NB4 (cell line): ENCODE measurements at regions not wholly inside any gene's neighbourhood (a gene's known extent, or its start where the extent isn't known, plus 50 kb on each side); places are given as distances from the start of the nearest gene placed in this dataset.

ENCODE experiments used
- DNase-seq: peaks from one replicate; pipeline ENCODE4 v3.0.0; 2010; ENCODE audit warnings: low read depth
- H3K4me3 ChIP-seq: one replicate; pipeline ENCODE4 v1.5.1; 2011; ENCODE audit warnings: mild to moderate bottlenecking, low read depth, low read length, moderate library complexity
- MYC ChIP-seq: IDR thresholded peaks from 2 replicates; pipeline ENCODE4 v1.6.1; 2011; ENCODE audit warnings: low read depth, low read length
- POLR2A ChIP-seq: IDR thresholded peaks from 2 replicates; pipeline ENCODE4 v1.6.1; 2011; ENCODE audit warnings: mild to moderate bottlenecking; ENCODE audit not compliant: insufficient read length; ENCODE audit errors: extremely low read depth
- TF ChIP-seq, protein P1 (sequence below): IDR thresholded peaks from 2 replicates; pipeline ENCODE4 v1.6.1; 2011; ENCODE audit warnings: low read depth, low read length
- TF ChIP-seq, protein P2 (sequence below): IDR thresholded peaks from one replicate; pipeline ENCODE4 v1.5.1; 2012; ENCODE audit warnings: low read depth, low read length

DNA sequence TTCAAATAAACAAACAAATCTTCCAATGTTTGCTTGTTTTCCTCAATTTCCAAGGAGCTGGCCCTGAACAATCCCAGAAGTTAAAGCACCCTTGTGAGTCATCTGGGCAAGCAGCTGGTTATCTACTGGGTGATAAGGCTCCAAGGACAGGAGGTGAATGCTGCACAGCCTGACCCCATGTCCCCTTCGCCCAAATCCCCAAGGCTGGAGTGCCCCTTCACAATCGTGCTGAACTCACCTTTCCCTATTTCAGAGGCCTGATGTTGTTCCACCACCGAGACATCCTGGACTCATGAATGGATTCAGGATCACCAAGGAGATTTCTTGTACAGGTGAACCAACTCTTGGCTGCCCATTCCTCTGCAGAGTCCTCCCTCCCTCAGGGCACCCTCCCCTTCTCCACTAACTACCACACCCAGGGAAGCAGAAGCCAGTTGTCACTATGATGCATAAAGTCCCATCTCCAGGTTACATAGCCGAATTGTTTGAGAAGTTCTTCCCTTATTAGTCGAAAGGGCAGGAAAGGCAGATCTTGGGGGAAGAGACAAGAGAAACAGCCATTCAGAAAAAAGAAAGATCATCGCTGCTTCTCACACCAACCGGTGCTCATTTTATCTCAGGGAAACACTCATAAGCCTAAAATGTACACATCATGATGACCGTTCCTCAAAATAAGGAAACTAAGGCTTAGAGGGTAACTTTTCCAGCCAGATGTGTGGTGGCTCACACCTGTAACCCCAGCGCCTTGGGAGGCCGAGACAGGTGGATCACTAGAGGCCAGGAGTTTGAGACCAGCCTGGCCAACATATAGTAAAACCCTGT lies 138.8 kb upstream of the RREB1 start:
- no peak for DNase-seq
- no peak overlapping the region for H3K4me3 ChIP-seq
- TF ChIP-seq, protein P1, sequence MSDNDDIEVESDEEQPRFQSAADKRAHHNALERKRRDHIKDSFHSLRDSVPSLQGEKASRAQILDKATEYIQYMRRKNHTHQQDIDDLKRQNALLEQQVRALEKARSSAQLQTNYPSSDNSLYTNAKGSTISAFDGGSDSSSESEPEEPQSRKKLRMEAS: no peak
- no peak for TF ChIP-seq POLR2A
- TF ChIP-seq, protein P2, sequence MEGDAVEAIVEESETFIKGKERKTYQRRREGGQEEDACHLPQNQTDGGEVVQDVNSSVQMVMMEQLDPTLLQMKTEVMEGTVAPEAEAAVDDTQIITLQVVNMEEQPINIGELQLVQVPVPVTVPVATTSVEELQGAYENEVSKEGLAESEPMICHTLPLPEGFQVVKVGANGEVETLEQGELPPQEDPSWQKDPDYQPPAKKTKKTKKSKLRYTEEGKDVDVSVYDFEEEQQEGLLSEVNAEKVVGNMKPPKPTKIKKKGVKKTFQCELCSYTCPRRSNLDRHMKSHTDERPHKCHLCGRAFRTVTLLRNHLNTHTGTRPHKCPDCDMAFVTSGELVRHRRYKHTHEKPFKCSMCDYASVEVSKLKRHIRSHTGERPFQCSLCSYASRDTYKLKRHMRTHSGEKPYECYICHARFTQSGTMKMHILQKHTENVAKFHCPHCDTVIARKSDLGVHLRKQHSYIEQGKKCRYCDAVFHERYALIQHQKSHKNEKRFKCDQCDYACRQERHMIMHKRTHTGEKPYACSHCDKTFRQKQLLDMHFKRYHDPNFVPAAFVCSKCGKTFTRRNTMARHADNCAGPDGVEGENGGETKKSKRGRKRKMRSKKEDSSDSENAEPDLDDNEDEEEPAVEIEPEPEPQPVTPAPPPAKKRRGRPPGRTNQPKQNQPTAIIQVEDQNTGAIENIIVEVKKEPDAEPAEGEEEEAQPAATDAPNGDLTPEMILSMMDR: no peak
- no peak for TF ChIP-seq MYC

GRCh38 chr6:6969761-6970223 lies 138.0 kb upstream of the RREB1 start:
- DNase-seq: no peak
- TF ChIP-seq, protein P2: no peak
- TF ChIP-seq, protein P1: no peak
- TF ChIP-seq POLR2A (no peak), MYC (no peak)
- no peak overlapping the region for H3K4me3 ChIP-seq

DNA sequence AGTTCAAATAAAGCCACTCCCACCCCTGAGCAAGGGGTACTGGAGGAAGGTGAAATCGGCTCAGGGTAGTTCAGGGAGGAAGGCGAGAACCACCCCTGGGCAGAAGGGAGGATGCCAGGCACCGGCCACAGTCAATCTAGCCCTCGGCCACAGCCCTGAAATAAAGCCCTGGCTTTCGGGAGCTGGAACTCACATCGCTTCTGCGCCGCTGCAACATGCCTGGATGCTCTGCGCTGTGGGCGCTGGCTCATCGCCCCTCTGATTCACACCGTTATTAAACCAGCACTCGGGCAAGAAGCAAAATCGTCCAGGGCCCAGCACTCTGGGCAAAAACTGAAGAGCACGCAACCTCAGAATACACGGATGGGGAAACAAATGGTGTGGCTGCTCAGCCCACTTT lies 136.9 kb upstream of the RREB1 start:
- TF ChIP-seq, protein P1: no peak
- H3K4me3 ChIP-seq: no peak overlapping the region
- DNase-seq: no peak

- no peak for DNase-seq
- no peak overlapping the region for H3K4me3 ChIP-seq
- TF ChIP-seq POLR2A: no peak
- TF ChIP-seq MYC: no peak
- TF ChIP-seq, protein P1: no peak
- TF ChIP-seq, protein P2: no peak
These were observed 136.4 kb upstream of the RREB1 start for GRCh38 chr6:6971369-6971768.

DNA sequence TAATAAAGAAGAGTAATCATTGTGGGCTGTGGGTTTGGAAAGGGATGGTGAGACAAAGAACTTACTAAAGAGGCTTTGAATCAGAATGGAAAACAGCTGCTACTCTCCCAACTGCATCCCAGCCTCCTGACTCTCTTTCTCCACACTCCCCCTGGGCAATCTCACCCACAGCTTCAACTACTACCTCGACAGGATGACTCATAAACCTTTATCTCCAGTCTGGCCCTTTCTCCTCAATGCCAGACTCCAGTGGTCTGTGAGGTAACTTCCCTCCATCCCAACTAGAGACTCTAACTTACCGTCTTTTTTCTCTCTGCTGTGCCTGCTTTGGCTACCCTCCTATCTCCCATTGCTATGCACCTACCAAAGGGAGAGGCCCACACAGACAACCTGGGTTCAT lies 135.3 kb upstream of the RREB1 start:
- peak; percentile 77 for DNase-seq
- TF ChIP-seq, protein P1: no peak
- TF ChIP-seq, protein P2: no peak
- TF ChIP-seq MYC (no peak), POLR2A (no peak)

DNA sequence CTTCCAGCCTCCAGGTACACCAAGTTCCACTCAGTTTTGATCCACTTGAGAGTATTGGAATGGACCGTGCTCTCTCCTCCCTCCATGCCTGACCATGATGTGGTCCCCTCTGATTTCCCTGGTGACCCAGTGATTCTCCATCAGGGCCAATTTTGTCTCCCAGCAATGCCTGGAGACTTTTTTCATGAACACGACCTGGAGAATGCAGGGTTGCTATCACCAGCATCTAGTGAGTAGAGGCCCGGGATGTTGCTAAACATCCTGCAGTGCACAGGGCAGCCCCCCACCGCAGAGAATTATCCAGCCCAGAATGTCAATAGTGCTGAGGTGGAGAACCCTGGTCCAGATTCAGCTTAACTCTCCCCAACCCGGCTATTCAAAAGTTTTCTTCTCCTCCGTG lies 134.0 kb upstream of the RREB1 start:
- H3K4me3 ChIP-seq: no peak overlapping the region
- peak; percentile 37 for DNase-seq
- TF ChIP-seq, protein P1: no peak
- TF ChIP-seq MYC (no peak), POLR2A (no peak)
- TF ChIP-seq, protein P2: no peak

More for the DNA sequence above, 135.3 kb upstream of the RREB1 start:
- no peak overlapping the region for H3K4me3 ChIP-seq
